Transverse colon (tissue), 3 donors: ENCODE measurements at regions not wholly inside any gene's neighbourhood (a gene's known extent, or its start where the extent isn't known, plus 50 kb on each side); places are given as distances from the start of the nearest gene placed in this dataset.

Experiments used
- CTCF ChIP-seq, 5 experiments: fragments of 200-600 bp in 3 of 5; fragments of 450-650 bp in 2 of 5; sonication (generic) in 3 of 5; IDR thresholded peaks; 1 replicate in 2 of 5; 2 replicates in 3 of 5; pipeline ENCODE4 v1.5.1; 2016 to 2017; ENCODE audit warnings: antibody characterized with exemption in 5 of 5, inconsistent platforms in 3 of 5, mild to moderate bottlenecking in 2 of 5, moderate library complexity in 1 of 5
- POLR2A ChIP-seq: fragments of 450-650 bp; IDR thresholded peaks from one replicate; pipeline ENCODE4 v1.6.1; 2016; ENCODE audit warnings: antibody characterized with exemption, mild to moderate bottlenecking, moderate library complexity

GRCh38 chr5:2263763-2264162 lies 381.0 kb upstream of the IRX4 start:
- TF ChIP-seq POLR2A (no peak), CTCF (IDR thresholded peaks at IDR 0.05) (no peak)
